ENCODE measurements at regions not wholly inside any gene's neighbourhood (a gene's known extent, or its start where the extent isn't known, plus 50 kb on each side); places are given as distances from the start of the nearest gene placed in this dataset.

DNA sequence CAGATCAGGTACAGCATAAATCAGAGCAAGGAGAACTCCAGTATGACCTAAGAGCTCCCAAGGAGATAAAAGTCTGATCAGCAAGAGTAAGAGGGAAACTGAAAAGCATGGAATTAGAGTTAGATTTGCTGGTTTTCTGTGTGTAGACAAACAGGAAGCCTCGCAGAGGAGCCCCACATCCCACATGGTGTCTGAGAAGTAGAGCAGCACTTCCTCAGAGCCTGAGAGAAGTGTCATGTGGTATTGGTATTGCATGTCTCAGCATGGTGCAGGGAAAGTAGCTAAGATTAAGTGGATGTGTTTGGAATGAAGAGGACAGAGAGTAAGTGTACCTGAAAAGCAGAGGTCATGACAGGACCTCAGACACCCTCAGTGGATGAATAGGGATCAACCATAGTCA is 175.4 kb upstream of the GBE1 start:
- no peaks in the 10 kb centered on the region for H3K79me2 ChIP-seq (ENCODE audit: control insufficient read depth, insufficient read depth, low read length)
- 0% methylated on average over 1 of the region's 1 CpG for WGBS (ENCODE audit: insufficient coverage, low coverage, missing lambda C conversion rate)
- DNase-seq (ENCODE audit: extremely low read depth in 1 of 4, low spot score in 3 of 4) (no peak), ATAC-seq (no peak), FAIRE-seq (no peak)
- CTCF ChIA-PET (ENCODE audit: low intra/inter-chr PET ratio), result no interaction called here
- no peak overlapping the region for H2AFZ ChIP-seq (ENCODE audit: low read depth, low read length)
- TF ChIP-seq MEF2A (IDR thresholded peaks at IDR 0.05; ENCODE audit: control insufficient read depth, low read depth, low read length) (no peak), HDAC2 (IDR thresholded peaks at IDR 0.05) (no peak)
- TF ChIP-seq, protein P1, sequence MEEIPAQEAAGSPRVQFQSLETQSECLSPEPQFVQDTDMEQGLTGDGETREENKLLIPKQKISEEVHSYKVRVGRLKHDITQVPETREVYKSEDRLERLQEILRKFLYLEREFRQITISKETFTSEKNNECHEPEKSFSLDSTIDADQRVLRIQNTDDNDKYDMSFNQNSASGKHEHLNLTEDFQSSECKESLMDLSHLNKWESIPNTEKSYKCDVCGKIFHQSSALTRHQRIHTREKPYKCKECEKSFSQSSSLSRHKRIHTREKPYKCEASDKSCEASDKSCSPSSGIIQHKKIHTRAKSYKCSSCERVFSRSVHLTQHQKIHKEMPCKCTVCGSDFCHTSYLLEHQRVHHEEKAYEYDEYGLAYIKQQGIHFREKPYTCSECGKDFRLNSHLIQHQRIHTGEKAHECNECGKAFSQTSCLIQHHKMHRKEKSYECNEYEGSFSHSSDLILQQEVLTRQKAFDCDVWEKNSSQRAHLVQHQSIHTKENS (CRISPR knock-in tag; IDR thresholded peaks at IDR 0.05), result no peak
- TF ChIP-seq, protein P2, sequence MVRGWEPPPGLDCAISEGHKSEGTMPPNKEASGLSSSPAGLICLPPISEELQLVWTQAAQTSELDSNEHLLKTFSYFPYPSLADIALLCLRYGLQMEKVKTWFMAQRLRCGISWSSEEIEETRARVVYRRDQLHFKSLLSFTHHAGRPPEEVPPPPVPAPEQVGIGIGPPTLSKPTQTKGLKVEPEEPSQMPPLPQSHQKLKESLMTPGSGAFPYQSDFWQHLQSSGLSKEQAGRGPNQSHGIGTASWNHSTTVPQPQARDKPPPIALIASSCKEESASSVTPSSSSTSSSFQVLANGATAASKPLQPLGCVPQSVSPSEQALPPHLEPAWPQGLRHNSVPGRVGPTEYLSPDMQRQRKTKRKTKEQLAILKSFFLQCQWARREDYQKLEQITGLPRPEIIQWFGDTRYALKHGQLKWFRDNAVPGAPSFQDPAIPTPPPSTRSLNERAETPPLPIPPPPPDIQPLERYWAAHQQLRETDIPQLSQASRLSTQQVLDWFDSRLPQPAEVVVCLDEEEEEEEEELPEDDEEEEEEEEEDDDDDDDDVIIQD (CRISPR knock-in tag; IDR thresholded peaks at IDR 0.05), result no peak
- no peak overlapping the region for H3K4me2 ChIP-seq (ENCODE audit: insufficient read depth, low read length)
- intact Hi-C loops (cut with micrococcal nuclease), result no loop called here
- POLR2A ChIA-PET, result interaction anchor here (0.7 kb wide), 1 partner anchor 8 kb away, joined by 3 read pairs; no protein-coding TSS in a partner anchor
- H3K9me3 ChIP-seq (replicated peaks; ENCODE audit: control insufficient read depth, insufficient read depth, low read depth, low read length), result no peaks in the 10 kb centered on the region
- BruUV-seq (replicated peaks), result no TSS peak
- no peak overlapping the region for H3K9ac ChIP-seq (ENCODE audit: insufficient read depth in 1 of 2, low read depth in 2 of 2, low read length in 2 of 2)
- in situ Hi-C loops (cut with MboI), result no loop called here
- H4K20me1 ChIP-seq (replicated peaks; ENCODE audit: control insufficient read depth, insufficient read depth, low read length), result no peaks in the 10 kb centered on the region
- H3K27ac ChIP-seq (ENCODE audit: extremely low read depth, low read depth, low read length), result no peak overlapping the region
- no peaks in the 10 kb centered on the region for H3K9me1 ChIP-seq (ENCODE audit: control insufficient read depth, insufficient read depth, low read length)
- no peaks in the 10 kb centered on the region for H3K36me3 ChIP-seq (ENCODE audit: control insufficient read depth, insufficient read depth, low read length)
- no peak overlapping the region for H3K4me3 ChIP-seq
- no peaks in the 10 kb centered on the region for H3K27me3 ChIP-seq (ENCODE audit: control insufficient read depth in 2 of 2, insufficient read depth in 2 of 2, low read length in 2 of 2)
- no peaks in the 10 kb centered on the region for H3K4me1 ChIP-seq (replicated peaks in 1 of 2; ENCODE audit: control insufficient read depth in 2 of 2, insufficient read depth in 2 of 2, low read length in 2 of 2)
